ENCODE measurements at regions not wholly inside any gene's neighbourhood (a gene's known extent, or its start where the extent isn't known, plus 50 kb on each side); places are given as distances from the start of the nearest gene placed in this dataset.

DNA sequence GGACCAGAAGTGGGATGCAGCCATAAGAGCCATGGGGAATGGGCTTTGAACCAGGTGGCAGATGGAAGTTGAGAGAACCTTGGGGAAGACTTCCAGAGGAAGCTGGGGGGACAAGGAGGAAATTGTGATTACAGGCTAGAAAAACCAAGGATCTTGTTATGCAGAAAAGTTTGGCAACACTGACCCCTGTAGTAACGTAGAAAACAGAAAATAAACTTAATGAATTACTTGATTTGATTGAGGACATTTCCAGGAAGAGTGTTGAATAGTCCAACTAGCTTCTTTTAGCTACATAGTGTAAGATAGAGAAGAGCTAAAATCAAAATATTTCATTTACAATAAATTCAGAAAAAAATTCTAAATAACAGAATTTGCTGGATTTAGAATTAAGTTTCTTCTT is 91.9 kb upstream of the GPC1 start:
- TF ChIP-seq POLR2AphosphoS5 (IDR thresholded peaks at IDR 0.05; ENCODE audit: low read depth, low read length) (no peak), POLR2A (IDR thresholded peaks at IDR 0.05; ENCODE audit: low read depth, low read length) (no peak), SPI1 (IDR thresholded peaks at IDR 0.05; ENCODE audit: low read depth, low read length) (no peak), TAF1 (IDR thresholded peaks at IDR 0.05; ENCODE audit: low read depth, low read length) (no peak)
